ENCODE measurements at regions not wholly inside any gene's neighbourhood (a gene's known extent, or its start where the extent isn't known, plus 50 kb on each side); places are given as distances from the start of the nearest gene placed in this dataset.

- TF ChIP-seq LCORL (IDR thresholded peaks at IDR 0.05) (no peak), LCORL (CRISPR knock-in tag; IDR thresholded peaks at IDR 0.05) (no peak), NFATC3 (CRISPR knock-in tag; IDR thresholded peaks at IDR 0.05) (no peak), ZNF674 (CRISPR knock-in tag; IDR thresholded peaks at IDR 0.05; ENCODE audit: low read depth) (no peak), EP300 (IDR thresholded peaks at IDR 0.05; ENCODE audit: low read depth in 2 of 2, low read length in 2 of 2) (no peak), EP300 (CRISPR knock-in tag; IDR thresholded peaks at IDR 0.05; ENCODE audit: borderline replicate concordance) (no peak), POGK (CRISPR knock-in tag; conservative IDR thresholded peaks at IDR 0.05) (no peak), RERE (CRISPR knock-in tag; IDR thresholded peaks at IDR 0.05; ENCODE audit: low read depth) (no peak), ZNF772 (CRISPR knock-in tag; IDR thresholded peaks at IDR 0.05) (no peak)
Measured at GRCh38 chr4:20195071-20195885, 56.4 kb upstream of the SLIT2 start (continued).

All from HepG2 (cell line).